Stimulated activated CD8-positive, alpha-beta memory T cell treated with anti-CD3 and anti-CD28 coated beads, Interleukin-12 subunit alpha, Interleukin-12 subunit beta, amount 100 ng/mL, for 24 hours (primary cell): ENCODE measurements at regions not wholly inside any gene's neighbourhood (a gene's known extent, or its start where the extent isn't known, plus 50 kb on each side); places are given as distances from the start of the nearest gene placed in this dataset.

Experiments used
- DNase-seq: peaks from one replicate; pipeline ENCODE4 v3.0.0-alpha.2; 2020; ENCODE audit errors: extremely low read depth

- DNase-seq, result no peak
Measured at GRCh38 chr20:51876313-51876940, 74.1 kb upstream of the SALL4 start.

GRCh38 chr20:51873652-51874051 is 71.3 kb upstream of the SALL4 start:
- DNase-seq, result no peak

GRCh38 chr20:51871943-51872342 is 69.6 kb upstream of the SALL4 start:
- no peak for DNase-seq

- DNase-seq, result no peak
Measured at GRCh38 chr20:51869002-51869401, 66.7 kb upstream of the SALL4 start.

GRCh38 chr20:51867251-51867650 is 64.9 kb upstream of the SALL4 start:
- DNase-seq, result no peak

DNA sequence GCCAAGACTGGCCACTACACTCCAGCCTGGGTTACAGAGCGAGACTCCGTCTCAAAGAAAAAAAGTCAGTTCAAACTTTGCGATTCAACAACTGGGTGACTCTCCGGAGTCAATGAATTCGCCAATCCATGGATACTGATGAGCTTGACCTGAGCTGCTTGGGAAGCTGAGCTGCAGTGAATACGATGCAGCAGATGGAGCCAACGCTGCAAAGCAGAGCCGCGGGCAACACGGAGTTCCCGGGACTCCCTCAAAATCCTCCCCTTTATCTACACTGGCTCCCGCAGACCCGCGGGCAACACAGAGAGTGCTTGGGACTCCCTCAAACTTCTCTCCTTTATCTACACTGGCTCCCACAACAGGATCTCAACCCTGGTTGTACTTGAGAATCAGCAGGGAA is 62.6 kb upstream of the SALL4 start:
- no peak for DNase-seq

GRCh38 chr20:51862796-51863195 is 60.5 kb upstream of the SALL4 start:
- no peak for DNase-seq

GRCh38 chr20:51861726-51862466 is 59.6 kb upstream of the SALL4 start:
- no peak for DNase-seq

DNA sequence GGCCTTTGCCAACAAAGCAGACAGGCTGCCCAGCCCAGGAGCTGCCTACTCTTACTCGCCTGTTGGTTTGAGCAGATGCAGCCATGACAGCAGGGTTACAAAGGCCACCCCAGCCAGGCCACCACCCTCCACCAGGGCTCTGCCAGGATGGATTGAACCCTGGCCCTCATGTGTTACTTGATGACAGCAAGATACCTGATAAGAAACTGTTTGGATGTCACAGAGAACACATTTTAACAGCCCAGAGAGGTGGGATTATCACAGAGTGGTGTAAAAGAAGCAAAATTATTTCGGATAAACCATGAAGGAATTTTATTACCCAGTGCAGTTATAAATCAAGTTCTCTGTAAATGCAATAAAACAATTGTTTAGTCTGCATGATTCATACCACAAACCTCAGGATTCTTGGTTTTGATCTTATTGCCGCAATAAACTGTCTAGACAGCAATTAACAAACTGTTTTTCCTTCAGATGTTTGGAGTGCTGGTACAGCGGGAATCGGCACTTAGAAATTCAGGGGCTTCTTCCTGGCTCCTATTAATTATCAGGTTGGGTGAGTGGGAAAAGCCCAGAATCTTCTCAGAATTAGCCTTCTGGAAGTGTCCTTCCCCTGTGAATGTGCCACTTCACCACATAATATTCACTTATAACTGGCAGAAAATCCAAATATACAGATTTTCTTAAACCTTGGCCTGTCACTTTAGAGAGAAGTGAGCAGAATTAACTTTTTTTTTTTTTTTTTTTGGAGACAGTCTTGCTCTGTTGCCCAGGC is 58.0 kb upstream of the SALL4 start:
- no peak for DNase-seq

- DNase-seq, result no peak
Measured at GRCh38 chr20:51856432-51856831, 54.1 kb upstream of the SALL4 start.

DNA sequence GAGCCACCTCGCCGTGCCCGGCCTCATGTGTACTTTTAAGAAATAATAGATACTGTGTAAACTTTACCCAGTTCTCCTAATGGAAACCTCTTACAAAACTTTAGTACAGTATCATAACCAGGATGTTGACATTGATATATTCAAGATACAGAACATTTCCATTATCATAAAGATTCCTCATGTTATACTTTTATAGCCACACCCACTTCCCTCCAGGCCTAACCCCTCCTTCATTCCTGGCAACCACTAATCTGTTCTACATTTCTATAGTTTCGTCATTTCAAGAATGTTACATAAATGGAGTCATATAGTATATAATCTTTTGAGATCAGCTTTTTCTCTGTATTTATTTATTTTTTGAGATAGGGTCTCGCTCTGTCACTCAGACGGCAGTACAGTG is 52.6 kb upstream of the SALL4 start:
- DNase-seq, result no peak
